ENCODE measurements at regions not wholly inside any gene's neighbourhood (a gene's known extent, or its start where the extent isn't known, plus 50 kb on each side); places are given as distances from the start of the nearest gene placed in this dataset.

DNA sequence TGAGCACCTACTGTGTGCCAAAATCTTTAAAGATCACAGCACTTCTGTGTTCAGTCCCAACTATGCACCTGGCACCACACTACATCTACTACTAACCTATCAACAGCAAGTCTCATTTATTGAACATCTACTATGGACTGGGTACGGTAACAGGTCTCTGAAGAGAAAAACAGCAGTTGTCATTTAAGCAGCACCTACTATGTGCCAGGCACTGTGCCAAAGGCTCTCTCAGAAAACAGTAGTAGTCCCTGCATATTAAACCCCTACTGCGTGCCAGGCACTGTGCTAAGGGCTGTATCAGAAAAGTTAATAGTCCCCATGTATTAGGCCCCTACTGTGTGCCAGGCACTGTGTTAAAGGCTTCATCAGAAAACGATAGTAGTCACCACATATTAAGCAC, 106.2 kb downstream of the PTPRS start:
- Mint-ChIP-seq H3K27me3 (ENCODE audit: low read depth) (no peaks in the 10 kb centered on the region), H3K36me3 (ENCODE audit: low read depth) (peaks cover 11% of the 10 kb centered on the region), H3K27ac (ENCODE audit: unreplicated experiment) (no peak overlapping the region), H3K4me1 (ENCODE audit: low read depth) (no peaks in the 10 kb centered on the region), H3K9me3 (ENCODE audit: low read depth) (no peaks in the 10 kb centered on the region), H3K4me3 (ENCODE audit: unreplicated experiment) (no peak overlapping the region)
- TF ChIP-seq, protein P1, sequence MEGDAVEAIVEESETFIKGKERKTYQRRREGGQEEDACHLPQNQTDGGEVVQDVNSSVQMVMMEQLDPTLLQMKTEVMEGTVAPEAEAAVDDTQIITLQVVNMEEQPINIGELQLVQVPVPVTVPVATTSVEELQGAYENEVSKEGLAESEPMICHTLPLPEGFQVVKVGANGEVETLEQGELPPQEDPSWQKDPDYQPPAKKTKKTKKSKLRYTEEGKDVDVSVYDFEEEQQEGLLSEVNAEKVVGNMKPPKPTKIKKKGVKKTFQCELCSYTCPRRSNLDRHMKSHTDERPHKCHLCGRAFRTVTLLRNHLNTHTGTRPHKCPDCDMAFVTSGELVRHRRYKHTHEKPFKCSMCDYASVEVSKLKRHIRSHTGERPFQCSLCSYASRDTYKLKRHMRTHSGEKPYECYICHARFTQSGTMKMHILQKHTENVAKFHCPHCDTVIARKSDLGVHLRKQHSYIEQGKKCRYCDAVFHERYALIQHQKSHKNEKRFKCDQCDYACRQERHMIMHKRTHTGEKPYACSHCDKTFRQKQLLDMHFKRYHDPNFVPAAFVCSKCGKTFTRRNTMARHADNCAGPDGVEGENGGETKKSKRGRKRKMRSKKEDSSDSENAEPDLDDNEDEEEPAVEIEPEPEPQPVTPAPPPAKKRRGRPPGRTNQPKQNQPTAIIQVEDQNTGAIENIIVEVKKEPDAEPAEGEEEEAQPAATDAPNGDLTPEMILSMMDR (IDR thresholded peaks at IDR 0.05) = no peak
- DNase-seq (ENCODE audit: low spot score) = no peak

DNA sequence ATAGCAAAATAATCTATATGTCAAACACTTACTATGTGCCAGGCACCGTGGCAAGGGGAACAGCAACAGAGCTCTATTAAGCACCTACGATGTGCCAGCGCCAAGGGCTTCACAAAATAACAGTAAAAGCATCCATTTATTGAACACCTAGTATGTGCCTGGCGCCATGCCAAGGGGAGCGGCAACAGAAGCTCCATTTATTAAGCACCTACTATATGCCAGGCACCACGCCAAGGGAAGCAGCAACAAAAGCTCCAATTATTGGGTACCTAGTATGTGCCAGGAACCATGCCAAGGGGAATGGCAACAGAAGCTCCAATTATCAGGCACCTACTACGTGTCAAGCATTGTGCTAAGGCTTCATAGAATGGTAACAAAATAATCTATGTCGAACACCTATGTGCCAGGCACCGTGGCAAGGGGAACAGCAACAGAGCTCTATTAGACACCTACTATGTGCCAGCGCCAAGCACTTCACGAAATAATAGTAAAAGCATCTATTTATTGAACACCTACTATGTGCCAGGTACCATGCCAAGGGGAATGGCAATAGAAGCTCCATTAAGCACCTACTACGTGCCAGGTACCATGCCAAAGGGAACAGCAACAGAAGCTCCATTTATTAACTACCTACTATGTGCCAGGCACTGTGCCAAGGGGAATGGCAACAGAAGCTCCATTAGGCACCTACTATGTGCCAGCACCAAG, 107.7 kb downstream of the PTPRS start:
- no peaks in the 10 kb centered on the region for H3K27me3 Mint-ChIP-seq (ENCODE audit: low read depth)
- no peaks in the 10 kb centered on the region for H3K9me3 Mint-ChIP-seq (ENCODE audit: low read depth)
- H3K4me3 Mint-ChIP-seq (ENCODE audit: unreplicated experiment) = no peak overlapping the region
- TF ChIP-seq, protein P1 (IDR thresholded peaks at IDR 0.05) = no peak
- no peak for DNase-seq (ENCODE audit: low spot score)
- H3K36me3 Mint-ChIP-seq (ENCODE audit: low read depth) = peaks cover 11% of the 10 kb centered on the region
- H3K4me1 Mint-ChIP-seq (ENCODE audit: low read depth) = no peaks in the 10 kb centered on the region
- no peak overlapping the region for H3K27ac Mint-ChIP-seq (ENCODE audit: unreplicated experiment)

DNA sequence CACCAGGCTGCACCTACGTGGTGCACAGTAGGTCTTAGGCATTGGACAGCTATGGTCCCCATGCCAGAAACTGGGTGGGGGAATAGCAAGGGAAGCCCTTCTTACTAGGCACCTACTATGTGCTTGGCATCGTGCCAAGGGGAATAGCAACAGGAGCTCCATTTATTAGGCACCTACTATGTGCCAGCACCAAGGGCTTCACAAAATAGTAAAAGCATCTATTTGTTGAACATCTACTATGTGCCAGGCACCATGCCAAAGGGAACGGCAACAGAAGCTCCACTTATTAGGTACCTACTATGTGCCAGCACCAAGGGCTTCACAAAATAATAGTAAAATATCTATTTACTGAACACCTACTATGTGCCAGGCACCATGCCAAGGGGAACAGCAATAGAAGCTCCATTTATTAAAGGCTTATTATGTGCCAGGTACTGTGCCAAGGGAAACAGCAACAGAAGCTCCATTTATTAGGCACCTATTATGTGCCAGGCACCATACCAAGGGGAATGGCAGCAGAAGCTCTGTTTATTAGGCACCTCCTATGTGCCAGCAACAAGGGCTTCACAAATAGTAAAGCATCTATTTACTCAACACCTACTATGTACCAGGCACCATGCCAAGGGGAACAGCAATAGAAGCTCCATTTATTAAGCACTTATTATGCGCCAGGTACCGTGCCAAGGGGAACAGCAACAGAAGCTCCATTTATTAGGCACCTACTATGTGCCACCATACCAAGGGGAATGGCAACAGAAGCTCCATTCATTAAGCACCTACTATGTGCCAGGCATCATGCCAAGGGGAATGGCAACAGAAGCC, 108.5 kb downstream of the PTPRS start:
- no peak for DNase-seq (ENCODE audit: low spot score)
- Mint-ChIP-seq H3K9me3 (ENCODE audit: low read depth) (no peaks in the 10 kb centered on the region), H3K27ac (ENCODE audit: unreplicated experiment) (no peak overlapping the region), H3K4me3 (ENCODE audit: unreplicated experiment) (no peak overlapping the region), H3K27me3 (ENCODE audit: low read depth) (no peaks in the 10 kb centered on the region), H3K36me3 (ENCODE audit: low read depth) (peaks cover 11% of the 10 kb centered on the region), H3K4me1 (ENCODE audit: low read depth) (no peaks in the 10 kb centered on the region)
- TF ChIP-seq, protein P1 (IDR thresholded peaks at IDR 0.05) = no peak

DNA sequence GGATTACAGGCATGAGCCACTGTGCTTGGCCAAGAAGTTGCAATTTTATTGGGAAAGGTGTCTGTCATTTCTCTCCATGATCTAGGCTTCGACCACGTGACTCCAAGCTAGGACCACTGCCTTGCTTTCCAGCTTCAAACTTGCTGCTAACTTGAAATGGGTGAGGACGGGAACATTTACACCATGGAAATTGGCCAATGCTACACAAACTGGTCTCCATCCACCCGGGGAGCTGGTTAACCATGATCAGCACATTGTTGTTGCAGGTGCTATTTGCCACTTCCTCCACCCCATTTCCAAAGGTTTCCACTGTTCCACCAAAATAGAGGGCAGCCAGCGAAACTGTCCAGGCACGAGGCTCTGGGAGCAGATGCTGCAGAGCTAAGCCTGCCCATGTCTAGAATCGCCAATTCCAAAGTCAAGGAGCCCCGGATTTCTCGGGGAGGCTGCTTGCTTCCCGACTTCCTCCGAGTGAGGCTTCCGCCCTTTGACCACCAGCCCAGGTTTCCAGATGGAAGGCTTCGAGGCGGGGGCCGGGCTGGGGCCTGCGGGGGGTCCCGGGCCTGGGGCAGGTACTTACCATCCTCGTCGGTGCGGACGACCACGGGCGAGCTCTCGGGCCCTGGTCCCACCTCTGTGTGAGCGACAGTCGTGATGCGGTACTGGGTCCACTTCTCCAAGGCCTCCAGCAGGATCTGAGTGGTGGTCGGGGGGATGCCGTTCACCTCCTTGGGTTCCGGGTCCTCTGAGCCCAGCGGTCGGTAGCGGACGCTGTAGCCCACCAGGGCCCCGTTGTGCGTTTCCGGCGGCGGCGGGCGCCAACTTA, 109.7 kb downstream of the PTPRS start:
- H3K27ac Mint-ChIP-seq (ENCODE audit: unreplicated experiment) = no peak overlapping the region
- peaks cover 11% of the 10 kb centered on the region for H3K36me3 Mint-ChIP-seq (ENCODE audit: low read depth)
- H3K9me3 Mint-ChIP-seq (ENCODE audit: low read depth) = no peaks in the 10 kb centered on the region
- H3K4me3 Mint-ChIP-seq (ENCODE audit: unreplicated experiment) = no peak overlapping the region
- H3K4me1 Mint-ChIP-seq (ENCODE audit: low read depth) = no peaks in the 10 kb centered on the region
- no peaks in the 10 kb centered on the region for H3K27me3 Mint-ChIP-seq (ENCODE audit: low read depth)
- TF ChIP-seq, protein P1 (IDR thresholded peaks at IDR 0.05) = no peak
- DNase-seq (ENCODE audit: low spot score) = no peak

DNA sequence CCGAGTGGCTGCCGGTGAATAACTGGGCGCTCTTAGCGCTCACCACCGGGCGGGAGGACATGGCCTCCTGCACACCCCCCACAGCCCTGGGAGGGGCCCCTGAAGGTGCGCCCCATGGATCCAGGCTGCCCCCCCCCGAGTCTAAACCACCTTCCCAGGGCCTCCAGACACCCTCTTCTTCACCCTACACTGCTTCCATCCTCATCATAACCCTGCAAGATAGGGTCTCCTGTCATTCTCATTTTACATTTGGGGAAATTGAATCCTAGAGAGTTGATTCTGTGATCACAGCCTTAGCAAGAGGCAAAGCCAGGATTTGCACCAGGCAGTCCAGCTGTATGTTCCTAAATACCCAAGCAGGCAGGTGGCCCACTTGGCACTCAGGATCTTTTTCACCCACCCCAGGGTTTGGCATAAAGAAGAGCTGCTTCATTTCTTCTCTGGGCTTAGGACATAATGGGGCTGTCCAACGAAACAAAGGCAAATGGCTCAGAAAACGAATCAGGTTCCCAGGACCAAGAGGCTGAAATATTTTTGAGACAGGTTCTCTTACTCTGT, 110.8 kb downstream of the PTPRS start:
- TF ChIP-seq, protein P1 (IDR thresholded peaks at IDR 0.05) = no peak
- Mint-ChIP-seq H3K4me1 (ENCODE audit: low read depth) (no peaks in the 10 kb centered on the region), H3K27ac (ENCODE audit: unreplicated experiment) (no peak overlapping the region), H3K9me3 (ENCODE audit: low read depth) (no peaks in the 10 kb centered on the region), H3K4me3 (ENCODE audit: unreplicated experiment) (no peak overlapping the region), H3K36me3 (ENCODE audit: low read depth) (peaks cover 11% of the 10 kb centered on the region), H3K27me3 (ENCODE audit: low read depth) (no peaks in the 10 kb centered on the region)
- DNase-seq (ENCODE audit: low spot score) = peak; percentile 48
